ENCODE measurements at regions not wholly inside any gene's neighbourhood (a gene's known extent, or its start where the extent isn't known, plus 50 kb on each side); places are given as distances from the start of the nearest gene placed in this dataset.

DNA sequence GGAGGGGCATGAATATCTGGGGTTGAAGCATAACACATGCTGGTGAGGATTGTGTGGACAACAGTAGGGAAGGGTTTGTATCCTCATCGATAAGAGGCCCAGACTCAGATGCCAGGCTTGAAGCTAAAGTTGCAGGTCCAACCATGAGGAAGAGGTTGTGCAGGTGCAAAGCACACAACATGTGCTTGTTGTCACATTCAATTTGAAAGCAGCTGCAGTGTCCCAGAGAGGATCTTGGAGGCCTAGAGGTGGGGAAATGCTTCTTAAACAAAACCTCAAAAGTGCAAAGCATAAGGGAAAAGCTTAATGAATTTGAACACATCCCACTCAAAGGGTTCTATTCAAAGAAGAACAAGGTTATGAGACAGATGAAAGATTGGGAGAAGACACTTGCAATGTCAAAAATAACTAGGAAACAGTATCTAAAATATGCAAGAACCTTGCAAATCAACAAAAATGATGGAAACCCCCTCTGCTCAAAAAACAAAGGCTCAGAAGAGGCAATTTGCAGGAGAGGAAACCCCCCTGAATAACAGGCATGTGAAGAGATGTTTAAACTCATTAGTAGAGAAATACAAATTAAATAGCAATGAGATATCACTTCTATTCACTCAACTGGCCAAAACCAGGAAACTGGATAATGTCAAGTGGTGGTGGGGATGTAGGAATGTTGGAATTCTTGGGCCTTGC is 187.1 kb downstream of the KATNAL1 start:
- Histone ChIP-seq H3K27ac (no peak overlapping the region), H3K4me3 (no peak overlapping the region), H3K4me1 (peaks cover 18% of the 10 kb centered on the region), H3K27me3 (peaks cover 5% of the 10 kb centered on the region), H3K9me3 (no peaks in the 10 kb centered on the region), H3K36me3 (no peaks in the 10 kb centered on the region)
- intact Hi-C loops (cut with DNase I) = loop anchor here (10.0 kb wide), 1 partner anchor 685 kb away; no protein-coding TSS in a partner anchor
- DNase-seq (no peak), ATAC-seq (no peak)
- TF ChIP-seq, protein P1, sequence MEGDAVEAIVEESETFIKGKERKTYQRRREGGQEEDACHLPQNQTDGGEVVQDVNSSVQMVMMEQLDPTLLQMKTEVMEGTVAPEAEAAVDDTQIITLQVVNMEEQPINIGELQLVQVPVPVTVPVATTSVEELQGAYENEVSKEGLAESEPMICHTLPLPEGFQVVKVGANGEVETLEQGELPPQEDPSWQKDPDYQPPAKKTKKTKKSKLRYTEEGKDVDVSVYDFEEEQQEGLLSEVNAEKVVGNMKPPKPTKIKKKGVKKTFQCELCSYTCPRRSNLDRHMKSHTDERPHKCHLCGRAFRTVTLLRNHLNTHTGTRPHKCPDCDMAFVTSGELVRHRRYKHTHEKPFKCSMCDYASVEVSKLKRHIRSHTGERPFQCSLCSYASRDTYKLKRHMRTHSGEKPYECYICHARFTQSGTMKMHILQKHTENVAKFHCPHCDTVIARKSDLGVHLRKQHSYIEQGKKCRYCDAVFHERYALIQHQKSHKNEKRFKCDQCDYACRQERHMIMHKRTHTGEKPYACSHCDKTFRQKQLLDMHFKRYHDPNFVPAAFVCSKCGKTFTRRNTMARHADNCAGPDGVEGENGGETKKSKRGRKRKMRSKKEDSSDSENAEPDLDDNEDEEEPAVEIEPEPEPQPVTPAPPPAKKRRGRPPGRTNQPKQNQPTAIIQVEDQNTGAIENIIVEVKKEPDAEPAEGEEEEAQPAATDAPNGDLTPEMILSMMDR (IDR thresholded peaks at IDR 0.05) = no peak

- TF ChIP-seq, protein P1 (IDR thresholded peaks at IDR 0.05) = no peak
- no peak for DNase-seq
- ATAC-seq = peak; percentile 9
- H3K9me3 ChIP-seq = no peaks in the 10 kb centered on the region
- H3K27me3 ChIP-seq = peaks cover 5% of the 10 kb centered on the region
- peaks cover 18% of the 10 kb centered on the region for H3K4me1 ChIP-seq
- intact Hi-C loops (cut with DNase I) = loop anchor here (5.0 to 10.0 kb wide), 2 partner anchors 195 to 617 kb away; no protein-coding TSS in a partner anchor
- H3K36me3 ChIP-seq = no peaks in the 10 kb centered on the region
- peak overlapping the region; percentile 24 for H3K27ac ChIP-seq
- H3K4me3 ChIP-seq = no peak overlapping the region
These were observed 187.9 kb downstream of the KATNAL1 start for GRCh38 chr13:30119476-30119875.

GRCh38 chr13:30116379-30116778 is 191.0 kb downstream of the KATNAL1 start:
- Histone ChIP-seq H3K9me3 (no peaks in the 10 kb centered on the region), H3K27me3 (peaks cover 5% of the 10 kb centered on the region), H3K27ac (no peak overlapping the region), H3K4me3 (no peak overlapping the region), H3K4me1 (peaks cover 30% of the 10 kb centered on the region), H3K36me3 (no peaks in the 10 kb centered on the region)
- TF ChIP-seq, protein P1 (IDR thresholded peaks at IDR 0.05) = no peak
- DNase-seq (no peak), ATAC-seq (no peak)
- intact Hi-C loops (cut with DNase I) = loop anchor here (5.0 to 10.0 kb wide), 2 partner anchors 192 to 614 kb away; no protein-coding TSS in a partner anchor

- H3K4me1 ChIP-seq = peaks cover 30% of the 10 kb centered on the region
- H3K27ac ChIP-seq = no peak overlapping the region
- no peaks in the 10 kb centered on the region for H3K36me3 ChIP-seq
- H3K27me3 ChIP-seq = peaks cover 5% of the 10 kb centered on the region
- TF ChIP-seq, protein P1 (IDR thresholded peaks at IDR 0.05) = no peak
- peak overlapping the region; percentile 52 for H3K4me3 ChIP-seq
- intact Hi-C loops (cut with DNase I) = loop anchor here (5.0 to 10.0 kb wide), 2 partner anchors 190 to 613 kb away; no protein-coding TSS in a partner anchor
- DNase-seq = no peak
- no peaks in the 10 kb centered on the region for H3K9me3 ChIP-seq
- no peak for ATAC-seq
These were observed 192.1 kb downstream of the KATNAL1 start for GRCh38 chr13:30115257-30115600.

DNA sequence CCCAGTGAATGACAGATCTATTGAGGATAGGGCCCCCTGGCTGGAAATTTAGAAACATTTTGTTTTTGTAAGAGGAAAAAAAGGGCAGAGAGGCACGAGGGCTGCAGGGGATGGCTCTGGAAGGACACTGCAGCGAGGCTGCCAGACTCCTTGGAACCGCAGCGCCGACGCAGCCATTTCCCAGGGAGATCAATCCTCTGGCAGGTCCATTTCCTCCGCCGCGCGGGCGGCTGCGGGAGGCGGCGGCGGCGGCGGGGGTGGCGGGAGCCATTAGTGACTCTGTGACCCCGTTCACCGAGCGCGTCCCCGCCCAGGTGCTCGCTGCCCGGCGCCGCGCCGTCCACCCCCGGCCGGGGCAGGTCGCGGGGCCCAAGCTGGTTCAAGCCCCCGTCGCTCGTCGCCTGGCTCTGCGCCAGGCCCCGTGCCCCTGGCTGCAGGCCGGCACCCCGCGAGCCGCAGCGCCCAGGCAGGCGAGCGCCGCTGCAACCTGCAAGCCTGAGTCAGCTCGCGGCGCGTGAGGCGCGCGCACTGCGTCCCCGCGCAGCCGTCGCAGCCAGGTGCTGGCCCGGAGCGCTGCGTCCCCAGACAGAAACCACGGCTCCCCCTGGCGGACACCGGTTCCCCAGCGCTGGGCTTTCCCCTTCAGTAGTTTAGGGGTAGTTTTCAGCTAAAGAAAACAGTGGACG is 192.6 kb downstream of the KATNAL1 start:
- TF ChIP-seq, protein P1 (IDR thresholded peaks at IDR 0.05) = peak; percentile 89
- Histone ChIP-seq H3K4me1 (peaks cover 27% of the 10 kb centered on the region), H3K36me3 (no peaks in the 10 kb centered on the region), H3K4me3 (peak overlapping the region; percentile 52), H3K9me3 (no peaks in the 10 kb centered on the region), H3K27ac (peak overlapping the region; percentile 55), H3K27me3 (peaks cover 5% of the 10 kb centered on the region)
- ATAC-seq (peak; percentile 94), DNase-seq (peak; percentile 95)
- intact Hi-C loops (cut with DNase I) = loop anchor here (5.0 to 10.0 kb wide), 3 partner anchors 190 to 612 kb away; no protein-coding TSS in a partner anchor

Data from upper lobe of right lung (tissue), 1 donor.